H1 (cell line): ENCODE measurements at regions not wholly inside any gene's neighbourhood (a gene's known extent, or its start where the extent isn't known, plus 50 kb on each side); places are given as distances from the start of the nearest gene placed in this dataset.

ENCODE experiments used
- CBX8 ChIP-seq: fragments of 300-800, 300-1000 bp; sonication (generic); IDR thresholded peaks from 2 replicates; pipeline ENCODE4 v1.7.1; 2016; ENCODE audit warnings: low read depth, low read length, borderline replicate concordance
- CREB1 ChIP-seq: IDR thresholded peaks from 2 replicates; pipeline ENCODE4 v1.6.1; 2012; ENCODE audit warnings: inconsistent platforms
- RXRA ChIP-seq: IDR thresholded peaks from 2 replicates; pipeline ENCODE4 v1.6.1; 2011; ENCODE audit warnings: low read depth, mild to moderate bottlenecking, low read length, moderate library complexity; ENCODE audit not compliant: insufficient read depth
- SIX5 ChIP-seq: IDR thresholded peaks from 2 replicates; pipeline ENCODE4 v1.6.1; 2011; ENCODE audit warnings: mild to moderate bottlenecking, low read depth, low read length
- TAF1 ChIP-seq: IDR thresholded peaks from 2 replicates; pipeline ENCODE4 v1.6.1; 2011; ENCODE audit warnings: mild to moderate bottlenecking, low read depth, low read length

- TF ChIP-seq SIX5: no peak
- TF ChIP-seq TAF1: no peak
- TF ChIP-seq CBX8: no peak
- TF ChIP-seq RXRA: no peak
- no peak for TF ChIP-seq CREB1
These were observed 453.6 kb downstream of the CCER1 start (continued) for GRCh38 chr12:90501412-90501811.
